Endodermal cell (in vitro differentiated cells): ENCODE measurements at regions not wholly inside any gene's neighbourhood (a gene's known extent, or its start where the extent isn't known, plus 50 kb on each side); places are given as distances from the start of the nearest gene placed in this dataset.

Experiments used
- DNase-seq: peaks from one replicate; pipeline ENCODE4 v3.0.0-alpha.2; 2017
- H3K27ac ChIP-seq: 2 replicates; pipeline ENCODE4 v1.5.1; 2013; ENCODE audit warnings: mild to moderate bottlenecking, low read depth, low read length, moderate library complexity
- H3K27me3 ChIP-seq: 2 replicates; pipeline ENCODE4 v1.6.1; 2013; ENCODE audit warnings: mild to moderate bottlenecking, low read length, moderate library complexity; ENCODE audit not compliant: insufficient read depth, control insufficient read depth, poor library complexity, severe bottlenecking
- H3K36me3 ChIP-seq: 2 replicates; pipeline ENCODE4 v1.7.0; 2013; ENCODE audit warnings: mild to moderate bottlenecking, low read length, moderate library complexity; ENCODE audit not compliant: control insufficient read depth, insufficient read depth
- H3K4me1 ChIP-seq: one replicate; pipeline ENCODE4 v1.7.0; 2013; ENCODE audit warnings: low read length; ENCODE audit not compliant: control insufficient read depth, insufficient read depth
- H3K4me3 ChIP-seq: 2 replicates; pipeline ENCODE4 v1.5.1; 2013; ENCODE audit warnings: mild to moderate bottlenecking, low read length, moderate library complexity
- H3K9ac ChIP-seq: 2 replicates; pipeline ENCODE4 v1.6.1; 2013; ENCODE audit warnings: mild to moderate bottlenecking, low read length, moderate library complexity; ENCODE audit not compliant: poor library complexity, severe bottlenecking; ENCODE audit errors: extremely low read depth
- H3K9me3 ChIP-seq: 2 replicates; pipeline ENCODE4 v1.6.1; 2013; ENCODE audit warnings: mild to moderate bottlenecking, low read length, moderate library complexity; ENCODE audit not compliant: control insufficient read depth
- H3K27ac Mint-ChIP-seq: 2 replicates; pipeline ENCODE4 v1.8.0; 2020; ENCODE audit warnings: mixed read lengths
- H3K27me3 Mint-ChIP-seq: 2 replicates; pipeline ENCODE4 v1.8.0; 2021; ENCODE audit warnings: mild to moderate bottlenecking, mixed read lengths; ENCODE audit not compliant: insufficient read depth
- H3K36me3 Mint-ChIP-seq: 2 replicates; pipeline ENCODE4 v1.8.0; 2020; ENCODE audit warnings: low read depth, mixed read lengths
- H3K4me1 Mint-ChIP-seq: 2 replicates; pipeline ENCODE4 v1.8.0; 2020; ENCODE audit warnings: mixed read lengths
- H3K4me3 Mint-ChIP-seq: 2 replicates; pipeline ENCODE4 v1.8.0; 2020; ENCODE audit warnings: mild to moderate bottlenecking, moderate library complexity, mixed read lengths
- H3K9me3 Mint-ChIP-seq: 2 replicates; pipeline ENCODE4 v1.8.0; 2020; ENCODE audit warnings: mild to moderate bottlenecking, mixed read lengths
- WGBS, 2 experiments: methylation state at CpG; one replicate each; pipeline versions ENCODE4 v1.1.5 to v1.1.7; 2013; ENCODE audit warnings: missing lambda C conversion rate in 2 of 2, mixed read lengths in 1 of 2; ENCODE audit not compliant: insufficient coverage in 1 of 2, insufficient read length in 1 of 2; 5-methylcytosine and 5-hydroxymethylcytosine counted together
- TF ChIP-seq, protein P1 (sequence below): fragments of 200-600 bp; sonication (generic); conservative IDR thresholded peaks from 2 replicates; pipeline ENCODE4 v1.5.0; 2021; ENCODE audit warnings: antibody characterized with exemption, mild to moderate bottlenecking

DNA sequence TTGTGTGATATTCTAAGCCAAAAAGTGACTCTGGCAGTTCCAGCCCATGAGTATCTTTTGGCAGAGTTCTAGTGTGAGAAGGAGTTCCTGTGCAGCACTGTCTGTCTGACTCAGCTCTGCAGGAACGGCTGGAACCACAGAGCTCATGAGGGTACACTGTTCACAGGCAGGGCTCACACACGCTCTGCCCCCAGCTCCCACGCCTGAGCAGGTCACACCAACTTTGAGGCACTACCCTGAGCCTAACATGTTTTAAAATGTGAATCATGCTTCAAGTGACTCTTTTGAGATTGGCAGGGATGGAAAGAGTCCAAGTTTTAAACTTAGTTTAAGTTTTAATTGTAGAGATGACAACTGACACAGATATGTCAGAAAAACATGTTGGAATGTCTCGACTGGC, 1203.3 kb downstream of the UQCRFS1 start:
- DNase-seq, result no peak
- Mint-ChIP-seq H3K4me1 (peaks cover 18% of the 10 kb centered on the region), H3K9me3 (peaks cover 11% of the 10 kb centered on the region), H3K27me3 (no peaks in the 10 kb centered on the region), H3K4me3 (no peak overlapping the region), H3K27ac (no peak overlapping the region), H3K36me3 (no peaks in the 10 kb centered on the region)
- Histone ChIP-seq H3K27ac (no peak overlapping the region), H3K36me3 (no peaks in the 10 kb centered on the region), H3K4me3 (no peak overlapping the region), H3K27me3 (no peaks in the 10 kb centered on the region), H3K9ac (no peak overlapping the region), H3K4me1 (no peaks in the 10 kb centered on the region), H3K9me3 (peaks cover 9% of the 10 kb centered on the region)
- TF ChIP-seq, protein P1, sequence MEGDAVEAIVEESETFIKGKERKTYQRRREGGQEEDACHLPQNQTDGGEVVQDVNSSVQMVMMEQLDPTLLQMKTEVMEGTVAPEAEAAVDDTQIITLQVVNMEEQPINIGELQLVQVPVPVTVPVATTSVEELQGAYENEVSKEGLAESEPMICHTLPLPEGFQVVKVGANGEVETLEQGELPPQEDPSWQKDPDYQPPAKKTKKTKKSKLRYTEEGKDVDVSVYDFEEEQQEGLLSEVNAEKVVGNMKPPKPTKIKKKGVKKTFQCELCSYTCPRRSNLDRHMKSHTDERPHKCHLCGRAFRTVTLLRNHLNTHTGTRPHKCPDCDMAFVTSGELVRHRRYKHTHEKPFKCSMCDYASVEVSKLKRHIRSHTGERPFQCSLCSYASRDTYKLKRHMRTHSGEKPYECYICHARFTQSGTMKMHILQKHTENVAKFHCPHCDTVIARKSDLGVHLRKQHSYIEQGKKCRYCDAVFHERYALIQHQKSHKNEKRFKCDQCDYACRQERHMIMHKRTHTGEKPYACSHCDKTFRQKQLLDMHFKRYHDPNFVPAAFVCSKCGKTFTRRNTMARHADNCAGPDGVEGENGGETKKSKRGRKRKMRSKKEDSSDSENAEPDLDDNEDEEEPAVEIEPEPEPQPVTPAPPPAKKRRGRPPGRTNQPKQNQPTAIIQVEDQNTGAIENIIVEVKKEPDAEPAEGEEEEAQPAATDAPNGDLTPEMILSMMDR, result no peak
- WGBS, 2 experiments, result 75 to 78% methylated on average over 2 to 4 of the region's 4 CpGs

DNA sequence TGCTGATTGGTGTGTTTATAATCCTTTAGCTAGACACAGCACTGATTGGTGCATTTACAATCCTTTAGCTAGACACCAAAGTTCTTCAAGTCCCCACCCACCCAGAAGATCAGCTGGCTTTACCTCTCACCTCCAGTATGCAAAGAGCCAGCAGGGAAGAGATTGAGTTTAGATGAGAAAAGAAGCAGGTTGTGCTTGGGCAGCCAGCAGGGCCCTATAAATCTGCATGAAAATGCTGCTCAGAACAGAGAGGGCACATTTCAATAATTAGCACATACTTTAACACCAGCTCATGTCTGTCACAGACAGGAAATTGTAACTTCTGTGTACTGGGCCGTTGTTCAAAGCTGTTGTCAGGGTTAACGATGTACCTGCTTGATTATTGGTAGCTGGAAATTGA, 1204.3 kb downstream of the UQCRFS1 start:
- WGBS, 2 experiments, result 80 to 85% methylated on average over 1 to 2 of the region's 2 CpGs
- peak; percentile 63 for DNase-seq
- no peak overlapping the region for H3K27ac ChIP-seq
- Mint-ChIP-seq H3K27me3 (no peaks in the 10 kb centered on the region), H3K4me1 (peaks cover 18% of the 10 kb centered on the region), H3K9me3 (peaks cover 11% of the 10 kb centered on the region), H3K4me3 (no peak overlapping the region), H3K27ac (no peak overlapping the region), H3K36me3 (no peaks in the 10 kb centered on the region)
- H3K4me1 ChIP-seq, result no peaks in the 10 kb centered on the region
- no peak overlapping the region for H3K4me3 ChIP-seq
- no peaks in the 10 kb centered on the region for H3K27me3 ChIP-seq
- no peak overlapping the region for H3K9ac ChIP-seq
- peaks cover 9% of the 10 kb centered on the region for H3K9me3 ChIP-seq
- TF ChIP-seq, protein P1, result no peak
- H3K36me3 ChIP-seq, result no peaks in the 10 kb centered on the region

DNA sequence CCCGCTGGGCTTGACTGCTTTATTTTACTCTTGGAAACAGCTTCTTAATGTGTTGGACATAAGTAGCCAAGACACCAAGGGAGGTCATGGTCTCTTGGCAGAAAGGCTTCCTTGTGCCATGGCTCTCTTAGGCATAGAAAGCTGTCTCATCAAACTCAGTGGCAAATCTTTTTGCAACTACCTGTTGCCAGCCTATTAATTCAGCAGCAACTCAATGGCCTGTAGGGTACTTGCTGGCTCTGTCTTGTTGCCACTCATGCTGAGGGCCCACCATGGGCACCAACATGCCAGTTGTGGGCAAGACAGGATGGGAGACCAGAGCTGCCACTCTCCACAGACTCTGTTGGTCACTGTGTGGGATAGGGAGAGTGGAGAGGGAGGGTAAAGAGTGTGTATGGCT, 1209.4 kb downstream of the UQCRFS1 start:
- no peak overlapping the region for H3K27ac ChIP-seq
- 96% methylated on average over 1 of the region's 1 CpG; no CpG with 5 or more reads in 1 of the 2 experiments for WGBS, 2 experiments

More for the DNA sequence above, 1209.4 kb downstream of the UQCRFS1 start:
- TF ChIP-seq, protein P1, result no peak
- Mint-ChIP-seq H3K4me3 (no peak overlapping the region), H3K27ac (no peak overlapping the region), H3K36me3 (no peaks in the 10 kb centered on the region), H3K4me1 (peaks cover 5% of the 10 kb centered on the region), H3K9me3 (peaks cover 9% of the 10 kb centered on the region), H3K27me3 (peaks cover 3% of the 10 kb centered on the region)
- H3K4me3 ChIP-seq, result no peak overlapping the region
- no peak for DNase-seq
- H3K36me3 ChIP-seq, result no peaks in the 10 kb centered on the region
- no peaks in the 10 kb centered on the region for H3K27me3 ChIP-seq
- peaks cover 7% of the 10 kb centered on the region for H3K9me3 ChIP-seq
- H3K4me1 ChIP-seq, result no peaks in the 10 kb centered on the region
- H3K9ac ChIP-seq, result no peak overlapping the region
